Calu3 (cell line): ENCODE measurements at regions not wholly inside any gene's neighbourhood (a gene's known extent, or its start where the extent isn't known, plus 50 kb on each side); places are given as distances from the start of the nearest gene placed in this dataset.

Experiments used
- BruUV-seq: library from RNA; stranded (reverse); fragments of 400-500 nt; replicated peaks from 2 replicates; lab custom pipeline; 2021; lab: Mats Ljungman, UMichigan
- CTCF ChIA-PET: fragments of 300-600 bp; sonication (Branson Sonifier 250); formaldehyde crosslinking; loops from one replicate; lab custom pipeline; 2022; ENCODE audit warnings: antibody characterized with exemption; lab: Charles Lee
- DNase-seq: peaks from one replicate; pipeline ENCODE4 v3.0.0; 2022
- H3K27ac Mint-ChIP-seq: one replicate; pipeline ENCODE4 v1.8.0; 2022; ENCODE audit warnings: mixed read lengths; ENCODE audit not compliant: unreplicated experiment
- H3K27me3 Mint-ChIP-seq: one replicate; pipeline ENCODE4 v1.8.0; 2022; ENCODE audit warnings: mixed read lengths; ENCODE audit not compliant: unreplicated experiment
- H3K36me3 Mint-ChIP-seq: one replicate; pipeline ENCODE4 v1.8.0; 2022; ENCODE audit warnings: mild to moderate bottlenecking, moderate library complexity, mixed read lengths; ENCODE audit not compliant: insufficient read depth, unreplicated experiment
- H3K4me1 Mint-ChIP-seq: one replicate; pipeline ENCODE4 v1.8.0; 2022; ENCODE audit warnings: mild to moderate bottlenecking, low read depth, mixed read lengths; ENCODE audit not compliant: unreplicated experiment
- H3K4me3 Mint-ChIP-seq: one replicate; pipeline ENCODE4 v1.8.0; 2022; ENCODE audit warnings: mild to moderate bottlenecking, low read depth, moderate library complexity, mixed read lengths; ENCODE audit not compliant: unreplicated experiment
- H3K9me3 Mint-ChIP-seq: one replicate; pipeline ENCODE4 v1.8.0; 2022; ENCODE audit warnings: low read depth, mixed read lengths; ENCODE audit not compliant: unreplicated experiment
- CTCF ChIP-seq: fragments of 200-600 bp; IDR thresholded peaks from one replicate; pipeline ENCODE4 v1.8.0; 2022; ENCODE audit warnings: antibody characterized with exemption; ENCODE audit not compliant: unreplicated experiment
- intact Hi-C: fragments of 100-400 bp; cut with micrococcal nuclease; formaldehyde crosslinking; loops from one replicate; pipeline ENCODE4 v1.10.0; 2022; ENCODE audit not compliant: unreplicated experiment

- no peak for DNase-seq
- no peak for TF ChIP-seq CTCF
- Mint-ChIP-seq H3K27ac (no peak overlapping the region), H3K36me3 (no peaks in the 10 kb centered on the region), H3K27me3 (no peaks in the 10 kb centered on the region), H3K4me3 (no peak overlapping the region), H3K4me1 (no peaks in the 10 kb centered on the region), H3K9me3 (no peaks in the 10 kb centered on the region)
- BruUV-seq: no TSS peak
- intact Hi-C loops: no loop called here
- CTCF ChIA-PET: no interaction called here
Observed at GRCh38 chr11:104380358-104380757, 216.4 kb upstream of the PDGFD start.

DNA sequence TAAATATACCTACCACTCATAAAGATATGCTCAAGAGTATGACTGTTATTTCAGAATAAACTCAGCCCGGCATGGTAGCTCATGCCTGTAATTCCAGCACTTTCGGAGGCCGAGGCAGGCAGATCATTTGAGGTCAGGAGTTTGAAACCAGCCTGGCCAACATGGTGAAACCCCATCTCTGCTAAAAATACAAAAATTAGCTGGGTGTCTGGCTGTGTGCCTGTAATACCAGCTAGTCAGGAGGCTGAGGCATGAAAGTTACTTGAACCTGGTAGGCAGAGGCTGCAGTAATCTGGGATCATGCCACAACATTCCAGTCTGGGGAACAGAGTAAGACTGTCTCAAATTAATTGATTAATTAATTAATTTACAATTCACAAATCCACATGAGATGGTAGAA, 208.2 kb upstream of the PDGFD start:
- BruUV-seq: no TSS peak
- Mint-ChIP-seq H3K27ac (no peak overlapping the region), H3K36me3 (no peaks in the 10 kb centered on the region), H3K4me3 (no peak overlapping the region), H3K27me3 (no peaks in the 10 kb centered on the region), H3K9me3 (no peaks in the 10 kb centered on the region), H3K4me1 (no peaks in the 10 kb centered on the region)
- DNase-seq: no peak
- CTCF ChIA-PET: no interaction called here
- intact Hi-C loops: no loop called here
- no peak for TF ChIP-seq CTCF

DNA sequence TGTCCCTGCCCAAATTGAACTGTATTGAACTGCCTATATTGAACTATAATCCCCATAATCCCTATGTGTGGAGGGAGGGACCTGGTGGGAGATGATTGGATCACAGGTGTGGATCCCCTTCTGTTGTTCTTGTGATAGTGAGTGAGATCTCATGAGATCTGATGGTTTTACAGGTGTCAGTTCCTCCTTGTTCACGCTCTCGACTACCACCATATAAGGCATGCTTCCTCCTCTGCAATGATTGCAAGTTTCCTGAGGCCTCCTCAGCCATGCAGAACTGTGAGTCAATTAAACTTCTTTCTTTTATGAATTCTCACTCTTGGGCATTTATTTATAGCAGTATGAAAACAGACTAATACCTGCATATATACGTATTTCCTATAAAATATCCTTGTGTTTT, 206.5 kb upstream of the PDGFD start:
- intact Hi-C loops: no loop called here
- no peak overlapping the region for H3K4me3 Mint-ChIP-seq
- no peaks in the 10 kb centered on the region for H3K4me1 Mint-ChIP-seq
- no peaks in the 10 kb centered on the region for H3K9me3 Mint-ChIP-seq
- no peaks in the 10 kb centered on the region for H3K36me3 Mint-ChIP-seq
- DNase-seq: no peak
- no peaks in the 10 kb centered on the region for H3K27me3 Mint-ChIP-seq
- TF ChIP-seq CTCF: no peak
- no TSS peak for BruUV-seq
- CTCF ChIA-PET: no interaction called here
- no peak overlapping the region for H3K27ac Mint-ChIP-seq

DNA sequence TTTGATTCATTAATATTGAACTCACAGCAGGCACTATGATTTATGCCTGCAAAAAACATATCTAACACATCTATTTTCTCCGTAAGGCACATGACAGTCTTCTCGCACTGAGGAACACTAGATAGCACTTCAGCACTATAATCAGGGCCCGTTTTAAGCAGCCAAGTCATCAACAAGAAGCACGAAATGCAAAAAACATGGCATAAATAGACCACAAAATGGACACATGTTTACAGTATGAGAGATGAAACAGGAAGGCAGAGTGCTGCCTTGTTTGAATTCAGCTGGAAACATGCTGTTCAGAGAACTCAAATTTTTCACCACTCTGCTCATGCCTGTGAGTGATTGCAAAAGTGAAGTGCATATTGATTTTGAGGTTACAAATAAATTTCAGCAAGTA, 205.8 kb upstream of the PDGFD start:
- TF ChIP-seq CTCF: no peak
- no peak for DNase-seq
- Mint-ChIP-seq H3K27me3 (no peaks in the 10 kb centered on the region), H3K4me3 (no peak overlapping the region), H3K27ac (no peak overlapping the region), H3K36me3 (no peaks in the 10 kb centered on the region), H3K4me1 (no peaks in the 10 kb centered on the region), H3K9me3 (no peaks in the 10 kb centered on the region)
- CTCF ChIA-PET: no interaction called here
- no TSS peak for BruUV-seq
- intact Hi-C loops: no loop called here
